Right lobe of liver (tissue), 4 donors: ENCODE measurements at regions not wholly inside any gene's neighbourhood (a gene's known extent, or its start where the extent isn't known, plus 50 kb on each side); places are given as distances from the start of the nearest gene placed in this dataset.

Experiments used
- CTCF ChIP-seq, 4 donors: fragments of 200-600 bp in 3 of 4; fragments of 450-650 bp in 1 of 4; IDR thresholded peaks; one replicate each; pipeline versions ENCODE4 v1.5.1 to v1.8.0; 2016 to 2022; ENCODE audit warnings: antibody characterized with exemption in 4 of 4, mild to moderate bottlenecking in 2 of 4
- POLR2A ChIP-seq: fragments of 450-650 bp; IDR thresholded peaks from one replicate; pipeline ENCODE4 v1.6.1; 2017; ENCODE audit warnings: antibody characterized with exemption, mild to moderate bottlenecking
- donor health status: DM: no; HTN: no; CAD: no.
- donor health status: DM: no; HTN: no; CAD: no.
- donor health status: DM: no; HTN: yes; CAD: no.

DNA sequence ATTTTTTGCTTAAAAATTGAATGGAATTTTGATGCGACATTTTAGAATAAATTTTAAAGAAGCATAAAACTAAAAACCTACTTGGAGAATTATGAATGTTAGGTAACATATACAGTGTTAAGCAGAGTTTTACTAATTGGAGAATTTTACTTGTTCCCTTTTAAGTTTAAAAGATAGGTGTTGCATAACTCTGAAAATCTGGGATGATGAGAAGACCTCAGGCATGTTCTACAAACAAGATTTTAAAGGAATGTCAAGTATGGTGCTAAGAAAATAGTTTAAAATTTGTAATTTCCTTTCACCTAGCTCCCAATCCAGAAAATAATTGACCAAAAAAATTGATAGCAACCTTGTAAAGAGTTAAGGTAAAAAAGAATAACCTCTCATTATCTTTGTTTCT, 135.8 kb downstream of the RFC3 start:
- TF ChIP-seq CTCF (IDR thresholded peaks at IDR 0.05): no peak
- no peak for TF ChIP-seq POLR2A
